ENCODE measurements at regions not wholly inside any gene's neighbourhood (a gene's known extent, or its start where the extent isn't known, plus 50 kb on each side); places are given as distances from the start of the nearest gene placed in this dataset.
"Not testable (repeated sequence)": the region's sequence is repeated elsewhere in the genome, so short reads cannot be mapped to it uniquely, and the experiment has no call there.

DNA sequence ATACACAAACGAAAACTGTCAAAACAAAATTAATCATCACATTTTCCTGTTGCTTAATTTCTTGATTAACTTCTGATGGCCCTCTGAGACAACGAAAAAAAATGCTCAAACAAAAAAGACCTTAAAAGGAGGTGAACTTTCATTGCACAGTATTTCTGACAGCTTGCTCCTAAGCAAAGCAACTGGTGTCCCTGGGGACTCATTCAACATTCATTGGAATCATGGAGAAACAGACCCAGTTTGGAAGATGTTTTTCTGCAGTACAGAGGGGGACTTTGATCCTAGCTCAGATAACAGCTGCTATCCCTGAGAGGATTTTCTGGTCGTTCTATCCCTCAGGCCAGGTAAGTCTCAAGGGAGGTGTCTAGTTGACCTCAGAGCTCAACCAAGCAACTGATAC, 378.7 kb upstream of the ATP11B start:
- no peak for FAIRE-seq

DNA sequence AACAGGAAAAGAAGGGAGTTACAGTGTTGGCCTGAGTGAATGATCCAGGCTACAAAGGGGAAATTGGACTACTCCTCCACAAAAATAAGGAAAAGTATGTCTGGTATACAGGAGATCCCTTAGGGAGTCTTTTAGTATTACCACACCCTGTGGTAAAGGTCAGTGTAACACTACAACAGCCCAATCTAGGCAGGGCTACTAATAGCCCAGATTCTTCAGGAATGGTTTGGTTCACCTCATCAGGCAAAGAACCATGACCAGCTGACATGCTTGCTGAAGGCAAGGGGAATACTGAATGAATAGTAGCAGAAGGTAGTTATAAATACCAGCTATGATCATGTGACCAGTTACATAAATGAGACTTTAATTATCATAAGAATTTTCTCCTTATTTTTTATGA, 372.6 kb upstream of the ATP11B start:
- FAIRE-seq: no peak

DNA sequence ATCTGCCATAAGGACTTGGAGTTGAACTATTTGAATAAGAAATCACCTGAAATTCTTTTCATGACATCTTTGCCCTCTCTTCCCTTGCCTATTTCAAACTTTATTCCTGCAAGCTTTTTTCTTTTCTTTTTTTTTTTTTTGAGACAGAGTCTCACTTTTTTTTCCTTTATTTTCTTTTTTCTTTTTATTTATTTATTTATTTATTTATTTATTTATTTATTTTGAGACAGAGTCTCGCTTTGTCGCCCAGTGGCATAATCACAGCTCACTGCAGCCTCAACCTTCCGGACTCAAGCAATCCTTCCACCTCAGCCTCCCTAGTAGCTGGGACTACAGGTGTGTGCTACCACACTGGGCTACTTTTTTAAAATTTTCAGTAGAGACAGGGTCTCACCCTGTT, 369.3 kb upstream of the ATP11B start:
- FAIRE-seq: no peak

DNA sequence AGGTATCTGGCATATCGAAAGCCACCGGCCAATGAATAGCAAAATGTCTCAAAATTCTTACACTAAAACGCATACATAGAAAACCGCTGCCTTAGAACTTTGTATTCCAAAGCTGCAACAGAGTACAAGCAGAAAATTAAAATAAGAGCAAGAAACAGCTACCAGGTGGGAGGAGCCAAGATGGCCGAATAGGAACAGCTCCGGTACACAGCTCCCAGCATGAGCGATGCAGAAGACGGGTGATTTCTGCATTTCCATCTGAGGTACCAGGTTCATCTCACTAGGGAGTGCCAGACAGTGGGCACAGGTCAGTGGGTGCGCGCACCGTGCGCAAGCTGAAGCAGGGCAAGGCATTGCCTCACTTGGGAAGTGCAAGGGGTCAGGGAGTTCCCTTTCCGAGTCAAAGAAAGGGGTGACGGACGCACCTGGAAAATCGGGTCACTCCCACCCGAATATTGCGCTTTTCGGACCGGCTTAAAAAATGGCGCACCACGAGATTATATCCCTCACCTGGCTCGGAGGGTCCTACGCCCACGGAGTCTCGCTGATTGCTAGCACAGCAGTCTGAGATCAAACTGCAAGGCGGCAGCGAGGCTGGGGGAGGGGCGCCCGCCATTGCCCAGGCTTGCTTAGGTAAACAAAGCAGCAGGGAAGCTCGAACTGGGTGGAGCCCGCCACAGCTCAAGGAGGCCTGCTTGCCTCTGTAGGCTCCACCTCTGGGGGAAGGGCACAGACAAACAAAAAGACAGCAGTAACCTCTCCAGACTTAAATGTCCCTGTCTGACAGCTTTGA, 367.2 kb upstream of the ATP11B start:
- FAIRE-seq: not testable (repeated sequence)

DNA sequence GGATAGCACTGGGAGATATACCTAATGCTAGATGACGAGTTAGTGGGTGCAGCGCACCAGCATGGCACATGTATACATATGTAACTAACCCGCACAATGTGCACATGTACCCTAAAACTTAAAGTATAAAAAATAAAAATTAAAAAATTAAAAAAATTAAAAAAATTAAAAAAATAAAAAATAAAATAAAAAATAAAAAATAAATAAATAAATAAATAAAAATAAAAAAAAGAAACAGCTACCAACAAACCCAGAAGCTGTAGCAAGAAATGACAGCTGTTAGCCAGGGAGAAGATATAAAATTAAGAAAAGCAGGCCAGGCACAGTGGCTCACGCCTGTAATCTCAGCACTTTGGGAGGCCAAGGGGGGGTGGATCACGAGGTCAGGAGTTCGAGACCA, 361.3 kb upstream of the ATP11B start:
- FAIRE-seq: not testable (repeated sequence)

DNA sequence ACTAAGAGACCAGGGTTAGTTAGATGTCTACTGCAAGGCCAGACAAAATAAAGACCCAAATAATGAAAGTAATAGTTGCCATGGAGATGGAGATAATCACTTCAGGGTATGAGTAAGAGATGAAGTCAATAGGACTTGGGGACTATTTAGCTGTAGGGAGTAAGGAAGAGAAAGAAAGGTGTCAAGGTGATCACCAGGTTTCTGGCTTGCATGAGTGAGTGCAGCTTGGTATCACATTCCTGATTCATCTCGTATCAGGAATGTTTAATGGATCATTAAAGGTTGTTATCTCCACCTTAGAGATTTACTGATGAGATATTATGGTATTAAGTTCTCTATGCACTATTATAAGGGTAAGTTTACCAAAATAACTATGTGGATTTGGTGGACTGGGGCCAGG, 357.4 kb upstream of the ATP11B start:
- FAIRE-seq: no peak

DNA sequence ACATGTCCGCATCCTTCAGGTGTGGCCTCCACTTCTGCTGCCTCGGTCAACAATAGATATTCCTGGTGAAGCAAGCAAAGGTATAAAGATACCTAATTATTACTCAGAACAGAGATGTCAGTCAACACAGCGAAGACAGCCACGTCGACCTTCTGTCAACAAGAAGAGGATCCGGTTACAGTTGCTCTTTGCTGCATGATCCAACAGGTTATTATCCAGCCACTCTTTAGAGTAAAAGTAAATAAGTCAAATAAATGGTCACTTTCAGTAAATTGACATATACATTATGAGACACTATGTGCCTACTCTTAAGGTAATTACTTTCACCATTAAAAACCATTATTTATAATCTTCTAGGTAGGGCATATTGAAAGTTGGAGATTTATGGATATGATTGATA, 356.8 kb upstream of the ATP11B start:
- FAIRE-seq: no peak

DNA sequence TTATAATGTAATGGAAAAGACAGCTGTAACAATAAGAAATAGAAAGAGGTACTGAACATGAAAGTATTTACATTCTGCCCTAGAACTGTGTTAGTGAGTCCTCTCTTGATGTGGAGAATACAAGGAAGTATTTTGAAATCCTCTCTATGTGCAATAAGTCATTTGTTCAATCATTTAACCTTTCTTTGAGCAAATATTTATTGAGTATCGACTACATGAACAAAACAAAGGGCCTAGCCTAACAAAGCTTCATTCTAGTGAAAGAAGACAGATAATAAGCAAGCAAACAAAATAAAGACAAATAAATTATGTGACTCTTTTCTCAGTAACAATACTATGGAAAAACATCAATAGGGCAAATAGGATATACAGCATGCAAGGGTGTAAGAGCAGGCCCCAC, 354.9 kb upstream of the ATP11B start:
- FAIRE-seq: no peak

DNA sequence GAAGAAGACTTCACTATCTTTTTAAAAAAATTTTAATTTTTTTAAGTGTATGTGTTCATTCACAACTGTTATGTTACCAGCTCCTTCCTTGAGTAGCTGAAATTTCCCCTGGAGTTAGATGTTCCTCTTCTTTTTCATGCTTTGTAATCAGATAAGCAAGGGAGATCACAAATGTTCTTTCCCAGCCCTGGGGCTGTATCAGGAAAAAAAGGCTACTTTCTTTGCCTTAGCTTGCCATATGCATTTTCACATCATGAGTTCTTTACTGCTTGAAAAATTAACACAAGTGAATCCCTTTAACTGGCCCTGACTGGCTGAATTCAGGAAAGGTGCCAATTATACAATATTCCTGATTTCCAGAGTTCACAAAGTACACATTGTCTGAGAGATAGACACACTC, 353.2 kb upstream of the ATP11B start:
- FAIRE-seq: no peak

DNA sequence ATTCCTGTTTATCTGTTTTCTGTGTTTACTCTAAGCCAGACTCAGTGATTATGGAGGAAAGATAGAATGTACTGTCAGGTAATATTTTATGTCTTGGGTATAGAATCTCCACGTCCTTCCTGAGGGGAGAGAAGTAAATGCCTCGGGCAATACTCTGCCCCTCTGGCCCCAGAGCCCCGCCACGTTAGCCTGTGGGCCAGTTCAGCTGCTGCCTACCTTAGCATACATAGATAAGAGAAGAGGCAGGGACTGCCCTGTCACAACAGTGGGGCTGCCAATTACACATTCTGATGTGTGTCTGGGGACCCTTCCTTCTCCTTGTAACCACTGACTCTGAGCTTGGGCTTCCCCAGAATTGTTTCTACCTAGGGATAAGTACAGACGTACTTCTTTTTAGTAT, 347.7 kb upstream of the ATP11B start:
- FAIRE-seq: no peak

DNA sequence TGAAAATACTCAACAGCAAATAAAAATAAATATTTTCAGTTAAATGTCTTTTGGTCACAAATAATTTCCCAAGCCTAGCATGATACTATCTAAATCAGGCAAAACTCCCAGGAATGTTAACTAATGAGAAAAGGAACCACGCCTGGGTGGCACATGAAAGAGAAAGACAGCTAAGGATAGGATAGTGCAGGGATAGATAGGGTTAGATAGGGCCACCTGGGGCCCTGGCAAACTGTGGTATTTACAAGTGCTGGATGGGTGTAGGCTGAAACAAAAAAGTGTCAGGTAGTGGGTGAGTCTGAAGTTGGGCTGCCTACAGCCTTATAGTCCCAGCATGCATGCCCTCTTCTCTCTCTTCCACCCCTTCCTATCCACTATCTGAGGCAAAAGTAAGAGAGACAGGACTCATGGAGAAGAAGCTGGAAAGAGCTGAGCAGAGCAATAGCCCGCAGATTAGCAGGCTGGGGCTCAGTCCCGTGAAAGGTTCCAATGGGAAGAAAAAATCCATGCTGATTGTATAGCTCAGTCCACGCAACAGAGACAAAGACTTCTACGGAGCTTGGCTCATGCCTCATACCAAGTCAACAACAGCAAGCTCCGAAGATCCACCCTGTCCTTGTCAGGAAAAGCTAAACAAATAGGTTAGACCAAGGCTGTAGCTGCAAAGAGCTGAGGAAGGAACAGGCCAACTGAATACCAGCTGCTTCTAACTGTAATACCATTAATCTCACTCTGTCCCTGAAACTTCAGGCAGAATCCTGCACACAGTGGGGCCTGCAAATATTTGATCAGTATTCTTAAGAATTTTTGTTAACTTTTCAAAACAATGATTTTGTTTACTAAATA, 342.1 kb upstream of the ATP11B start:
- FAIRE-seq: no peak

DNA sequence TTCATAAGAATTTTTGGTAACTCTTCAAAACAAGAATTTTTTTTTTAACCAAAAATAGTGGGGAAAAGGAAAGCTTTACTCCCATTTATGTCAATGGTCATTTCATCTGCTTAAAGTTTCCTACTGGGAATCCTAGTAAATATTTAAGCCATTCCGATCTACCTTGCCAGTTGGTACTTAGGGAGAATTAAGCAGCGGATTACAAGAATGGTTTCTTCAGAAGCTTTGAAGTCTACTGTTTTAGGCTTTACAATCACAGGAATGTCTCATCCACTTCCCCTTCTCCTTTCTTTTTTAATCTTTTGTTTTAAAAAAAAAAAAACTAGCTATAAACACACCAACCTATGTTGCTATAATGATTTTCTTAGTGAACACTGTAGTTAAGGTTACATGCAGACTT, 341.4 kb upstream of the ATP11B start:
- no peak for FAIRE-seq

DNA sequence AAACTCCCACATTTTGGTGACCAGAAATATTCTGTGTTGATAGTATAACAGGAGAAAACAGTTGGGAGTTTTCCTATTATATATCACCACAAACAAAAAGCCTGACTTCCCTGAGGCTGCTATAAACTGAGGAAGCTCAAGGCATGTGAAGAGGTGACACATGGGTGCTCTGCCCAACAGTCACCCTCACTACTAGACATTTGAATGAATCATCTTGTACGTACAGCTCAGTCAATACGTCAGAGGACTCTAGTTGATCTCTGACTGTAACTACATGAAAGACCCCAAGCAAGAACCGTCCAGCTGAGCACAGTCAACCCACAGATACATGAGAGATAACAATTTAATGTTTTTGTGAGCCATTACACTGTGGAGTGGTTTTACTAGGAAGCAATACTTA, 338.3 kb upstream of the ATP11B start:
- FAIRE-seq: no peak

DNA sequence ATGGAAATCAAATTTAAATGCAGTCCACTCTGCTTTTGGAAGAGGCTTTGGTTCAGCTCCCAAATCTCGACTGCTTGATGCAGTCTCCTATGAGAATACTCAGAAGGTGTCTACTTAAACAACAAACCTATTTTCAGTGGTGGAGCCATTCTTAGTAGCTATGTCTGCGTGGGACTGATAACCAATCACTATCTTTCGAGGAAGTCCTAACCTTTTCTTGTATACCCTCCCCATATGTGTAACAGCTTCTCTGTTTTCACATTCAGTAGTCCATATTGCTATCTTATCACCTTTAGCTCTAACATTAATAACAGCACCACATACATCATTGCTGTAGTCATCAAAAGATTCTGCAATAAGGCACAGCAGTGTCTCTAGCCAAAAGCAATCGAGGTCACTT, 333.0 kb upstream of the ATP11B start:
- no peak for FAIRE-seq

DNA sequence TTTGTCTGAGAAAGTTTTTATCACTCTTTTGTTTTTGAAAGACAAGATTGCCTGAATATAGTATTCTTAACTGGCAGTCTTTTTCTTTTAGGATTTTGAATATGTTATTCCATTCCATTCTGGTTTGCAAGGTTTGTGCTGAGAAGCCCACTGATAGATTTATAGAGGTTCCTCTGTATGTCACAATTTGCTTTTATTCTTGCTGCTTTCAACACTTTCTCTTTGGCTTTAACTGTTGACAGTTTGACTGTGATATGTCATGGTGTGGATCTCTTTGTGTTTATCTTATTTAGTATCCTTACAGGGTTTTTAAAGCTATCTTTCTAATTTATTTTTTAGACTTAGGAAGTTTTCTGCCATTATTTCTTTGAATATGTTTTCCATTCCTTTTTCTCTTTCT, 331.2 kb upstream of the ATP11B start:
- no peak for FAIRE-seq

DNA sequence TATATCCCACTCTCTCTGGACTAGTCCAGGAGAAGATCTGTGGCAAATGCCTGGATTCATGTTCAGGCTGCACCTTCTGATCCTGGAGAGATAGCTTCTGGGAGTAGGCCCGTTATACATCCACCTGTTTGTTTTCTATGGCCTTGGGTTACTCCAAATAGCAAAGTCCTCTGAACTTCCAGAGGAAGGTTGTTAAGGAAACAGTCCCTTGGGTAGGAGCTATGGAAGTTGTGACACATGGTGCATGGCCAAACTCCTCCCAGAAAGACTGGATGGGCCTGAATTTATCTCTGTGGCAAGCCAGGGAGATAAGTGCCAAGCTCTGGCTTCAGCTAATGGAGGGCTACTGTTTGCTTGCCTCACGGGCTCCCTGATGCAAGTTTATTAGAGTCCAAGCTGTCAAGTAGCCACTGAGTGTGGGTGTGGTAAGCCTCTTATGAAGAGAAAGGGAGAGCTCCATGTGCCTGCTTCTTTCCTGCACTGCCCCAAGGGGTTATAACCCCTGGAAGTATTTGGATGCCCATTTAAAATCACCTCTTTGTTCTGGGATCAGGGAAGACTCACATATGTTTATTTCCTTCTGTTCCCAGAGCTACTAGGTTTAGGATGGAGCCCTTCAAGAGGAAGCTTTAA, 328.7 kb upstream of the ATP11B start:
- no peak for FAIRE-seq

DNA sequence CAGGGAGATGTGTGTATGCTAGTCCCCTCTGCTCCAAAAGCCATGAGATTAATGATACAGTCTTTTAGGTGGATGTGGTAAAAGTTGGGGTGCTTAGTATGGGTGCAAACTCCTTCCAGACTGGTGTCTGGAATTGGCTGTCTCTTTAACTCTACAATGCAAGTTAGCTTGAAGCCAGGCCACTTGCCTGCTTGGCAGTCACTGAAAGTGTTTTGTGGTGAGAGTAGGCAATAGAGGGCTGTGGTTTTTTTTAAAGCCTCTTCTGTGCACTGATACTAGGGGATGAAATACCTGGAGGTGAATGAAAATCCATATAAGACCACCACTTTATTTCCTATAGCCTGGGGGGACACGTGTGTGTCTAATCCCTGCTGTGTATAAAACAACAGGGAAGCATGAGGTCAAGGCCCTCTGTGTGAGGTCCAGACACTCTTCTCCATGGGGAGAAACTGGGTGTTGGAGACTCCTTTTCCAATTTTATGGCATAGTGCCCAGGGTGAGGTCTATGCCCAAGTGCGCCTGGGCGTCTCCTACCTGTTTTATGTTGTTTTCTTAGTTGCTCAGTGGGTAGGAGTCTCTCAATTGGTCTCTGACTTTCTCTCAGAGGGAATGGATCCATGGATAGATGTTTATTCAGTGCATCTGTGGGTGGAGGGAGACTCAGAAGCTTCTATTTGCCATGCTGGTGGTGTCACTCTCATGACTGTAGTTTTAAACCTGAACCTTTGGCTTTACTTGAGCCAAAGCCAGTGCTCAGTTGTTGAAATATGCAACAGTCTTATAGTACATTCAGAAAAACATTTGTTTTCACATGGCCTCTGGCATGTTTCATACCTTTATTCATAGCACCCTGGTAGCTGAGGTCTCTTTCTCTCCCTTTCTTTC, 327.8 kb upstream of the ATP11B start:
- no peak for FAIRE-seq

DNA sequence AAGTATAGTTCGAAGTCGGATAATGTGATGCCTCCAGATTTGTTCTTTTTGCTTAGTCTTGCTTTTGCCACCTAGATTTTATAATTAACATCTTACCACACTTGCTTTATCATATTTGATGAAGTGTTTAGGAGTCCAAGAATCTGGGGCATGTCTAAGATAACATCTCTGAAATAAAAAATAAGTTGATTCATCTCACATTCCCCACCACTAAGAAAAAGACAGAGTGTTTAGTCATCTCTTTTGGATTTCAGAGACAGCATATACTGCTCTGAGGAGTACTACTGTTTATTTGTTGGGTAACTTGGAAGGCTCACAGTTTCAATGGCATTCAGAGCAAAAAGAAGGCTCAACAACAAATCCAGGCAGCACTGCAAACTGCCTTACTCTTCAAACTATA, 324.2 kb upstream of the ATP11B start:
- no peak for FAIRE-seq

DNA sequence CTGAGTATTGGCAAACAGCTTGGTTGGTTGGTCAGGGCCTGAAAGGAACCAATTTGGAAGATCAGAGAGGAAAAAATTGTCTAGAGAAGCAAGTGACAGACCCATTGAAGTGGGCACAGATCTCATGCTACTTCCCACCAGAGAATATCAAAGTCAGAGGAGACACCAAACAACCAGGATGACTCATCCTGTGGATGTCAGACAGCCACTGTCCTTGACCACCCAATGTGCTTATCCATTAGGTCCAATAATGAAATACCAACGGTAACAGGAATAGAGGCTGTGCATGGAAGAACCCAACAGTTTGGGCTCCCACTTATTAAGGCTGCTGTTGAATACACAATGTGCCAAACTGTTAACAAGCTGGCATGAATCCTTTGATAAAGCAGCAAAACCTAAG, 323.1 kb upstream of the ATP11B start:
- FAIRE-seq: no peak

DNA sequence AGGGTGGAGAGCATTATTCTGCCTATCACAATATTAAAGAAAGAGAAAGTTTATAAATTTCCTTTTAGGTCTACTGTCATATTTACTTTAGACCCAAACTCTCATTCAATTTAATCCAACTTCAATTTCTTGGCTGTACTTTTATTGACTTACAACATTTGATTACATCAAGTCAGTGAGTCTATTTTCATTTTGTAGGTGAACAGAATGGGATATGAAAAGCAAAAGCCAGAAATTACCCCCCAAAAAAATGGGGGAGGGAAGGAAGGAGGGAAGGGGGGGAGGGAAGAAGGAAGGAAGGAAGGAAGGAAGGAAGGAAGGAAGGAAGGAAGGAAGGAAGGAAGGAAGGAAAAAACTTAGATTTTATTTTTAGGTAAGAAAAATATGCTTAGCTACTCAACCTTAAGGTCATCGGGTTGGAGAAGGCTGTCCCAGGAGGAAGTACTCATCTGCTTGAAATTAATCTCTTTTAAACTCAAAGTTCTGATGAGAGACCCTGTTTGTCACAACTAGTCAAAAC, 320.1 kb upstream of the ATP11B start:
- no peak for FAIRE-seq

DNA sequence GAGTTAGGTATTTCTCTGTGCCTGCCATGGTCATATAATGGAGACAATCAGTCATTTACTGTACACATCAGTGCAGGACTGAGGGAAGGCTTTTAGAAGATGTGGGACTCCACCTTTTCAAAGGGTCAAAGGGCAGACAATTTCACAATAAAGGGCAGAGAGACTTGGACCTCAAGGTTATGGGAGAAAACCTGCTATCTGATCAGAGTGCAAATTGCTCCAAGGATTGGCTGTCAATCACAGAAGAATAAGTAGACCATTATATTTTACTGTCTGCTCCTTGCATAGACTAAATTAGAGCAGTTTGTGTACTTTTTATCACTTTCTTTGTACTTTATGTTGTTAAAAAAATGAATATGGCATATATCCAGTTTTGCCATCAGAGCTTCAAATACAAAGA, 314.9 kb upstream of the ATP11B start:
- FAIRE-seq: no peak

All from G401.6 (cell line).